CD4-positive, alpha-beta T cell treated with Interleukin-17A for 1 hour (primary cell): ENCODE measurements at regions not wholly inside any gene's neighbourhood (a gene's known extent, or its start where the extent isn't known, plus 50 kb on each side); places are given as distances from the start of the nearest gene placed in this dataset.

Experiments used
- DNase-seq: peaks from one replicate; pipeline ENCODE4 v3.0.0-alpha.2; 2020

GRCh38 chr9:80020530-80020929 is 448.8 kb downstream of the TLE4 start:
- no peak for DNase-seq

- DNase-seq, result no peak
These were observed 448.3 kb downstream of the TLE4 start for GRCh38 chr9:80020056-80020455.

DNA sequence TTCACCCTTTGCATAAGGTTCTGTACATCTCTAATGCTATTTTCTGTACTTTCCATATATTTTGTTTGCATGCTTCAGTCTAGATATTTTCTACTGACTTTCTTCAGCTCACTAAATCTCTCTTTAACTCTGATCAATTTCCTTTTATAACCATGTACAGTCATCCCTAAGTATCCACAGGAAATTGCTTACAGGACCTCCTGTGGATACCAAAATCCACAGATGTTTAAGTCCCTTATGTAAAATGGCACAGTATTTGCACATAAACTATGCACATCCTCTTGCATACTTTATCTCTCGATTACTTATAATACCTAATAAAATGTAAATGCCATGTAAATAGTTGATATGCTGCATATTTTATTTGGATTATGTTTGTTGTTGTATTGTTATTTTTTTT is 442.1 kb downstream of the TLE4 start:
- no peak for DNase-seq

- no peak for DNase-seq
These were observed 441.0 kb downstream of the TLE4 start for GRCh38 chr9:80012557-80013330.

DNA sequence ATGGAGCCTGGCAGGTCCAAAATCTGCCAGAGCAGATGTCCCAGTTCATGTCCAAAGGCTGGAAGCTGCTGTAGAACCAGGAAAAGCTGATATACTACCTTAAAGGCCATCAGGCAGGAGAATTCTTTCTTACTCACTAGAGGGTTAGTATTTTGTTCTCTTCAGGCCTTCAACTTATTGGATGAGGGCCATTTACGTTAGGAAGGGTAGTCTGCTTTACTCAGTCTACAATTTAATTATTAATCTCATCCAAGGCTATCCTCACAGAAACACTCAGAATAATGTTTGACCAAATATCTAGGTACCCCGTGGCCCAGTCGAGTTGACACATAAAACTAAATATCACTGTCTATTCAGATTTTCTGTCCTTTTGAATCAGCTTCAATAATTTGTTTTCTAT is 437.4 kb downstream of the TLE4 start:
- no peak for DNase-seq

- DNase-seq, result no peak
These were observed 432.9 kb downstream of the TLE4 start for GRCh38 chr9:80004714-80005113.

- no peak for DNase-seq
These were observed 418.8 kb downstream of the TLE4 start for GRCh38 chr9:79990536-79990935.

- no peak for DNase-seq
These were observed 417.3 kb downstream of the TLE4 start for GRCh38 chr9:79989079-79989478.

DNA sequence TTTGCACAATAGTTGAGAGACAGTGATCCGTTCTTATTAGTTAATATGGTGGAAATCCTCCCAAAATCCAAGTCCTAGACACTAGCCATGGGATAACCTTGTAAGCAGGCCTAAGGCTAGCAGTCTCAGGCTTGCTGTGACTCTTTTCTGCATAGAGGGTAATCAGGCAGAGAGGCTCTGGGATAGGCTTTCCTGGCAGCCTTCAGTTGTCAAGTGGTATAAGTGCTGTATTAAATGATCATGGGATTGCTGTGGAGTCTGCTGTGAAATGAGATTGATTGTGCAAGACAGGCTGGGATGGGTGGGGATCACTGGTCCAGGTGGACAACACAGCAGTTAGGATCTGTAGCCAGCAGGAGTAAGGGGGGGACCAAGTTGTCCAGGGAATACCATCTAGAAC is 416.4 kb downstream of the TLE4 start:
- DNase-seq, result no peak

GRCh38 chr9:79986437-79986836 is 414.7 kb downstream of the TLE4 start:
- no peak for DNase-seq

DNA sequence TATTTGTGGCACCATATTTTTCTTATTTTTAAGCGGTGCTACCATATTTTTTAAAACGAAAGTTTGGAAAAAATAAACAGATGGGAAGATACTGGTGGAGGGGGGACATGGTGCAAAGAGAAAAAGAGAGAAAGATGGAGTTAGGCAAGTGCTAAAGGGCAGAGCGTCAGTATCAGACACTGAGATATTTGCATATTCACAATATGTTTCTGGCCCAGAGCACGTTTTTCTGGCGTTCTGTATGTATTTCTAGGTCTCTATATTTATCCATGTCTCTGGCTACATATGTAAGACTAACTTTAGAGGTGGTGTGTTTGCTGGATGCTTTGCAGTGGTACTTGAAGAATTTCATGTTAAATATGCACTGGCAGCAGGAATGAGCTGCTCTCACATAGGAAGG is 414.0 kb downstream of the TLE4 start:
- DNase-seq, result no peak

DNA sequence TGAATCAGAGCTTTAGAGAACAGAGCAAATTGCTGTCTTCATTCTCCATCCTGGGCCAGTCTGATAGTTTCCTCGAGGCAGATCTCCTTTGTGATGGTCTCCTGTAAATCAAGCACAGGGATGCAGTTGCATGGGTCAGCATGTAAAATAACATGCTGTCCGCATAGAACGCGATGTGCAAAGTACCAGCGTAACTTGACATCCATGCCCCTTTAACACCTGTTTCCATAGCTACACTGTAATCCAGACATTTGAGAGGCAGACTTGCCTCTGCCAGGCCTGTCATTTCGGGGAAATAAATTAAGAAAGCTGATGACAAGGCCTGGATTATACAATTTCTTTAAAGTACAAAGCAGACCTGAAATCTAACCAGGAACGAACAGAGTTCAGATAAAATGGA is 413.5 kb downstream of the TLE4 start:
- DNase-seq, result no peak

DNA sequence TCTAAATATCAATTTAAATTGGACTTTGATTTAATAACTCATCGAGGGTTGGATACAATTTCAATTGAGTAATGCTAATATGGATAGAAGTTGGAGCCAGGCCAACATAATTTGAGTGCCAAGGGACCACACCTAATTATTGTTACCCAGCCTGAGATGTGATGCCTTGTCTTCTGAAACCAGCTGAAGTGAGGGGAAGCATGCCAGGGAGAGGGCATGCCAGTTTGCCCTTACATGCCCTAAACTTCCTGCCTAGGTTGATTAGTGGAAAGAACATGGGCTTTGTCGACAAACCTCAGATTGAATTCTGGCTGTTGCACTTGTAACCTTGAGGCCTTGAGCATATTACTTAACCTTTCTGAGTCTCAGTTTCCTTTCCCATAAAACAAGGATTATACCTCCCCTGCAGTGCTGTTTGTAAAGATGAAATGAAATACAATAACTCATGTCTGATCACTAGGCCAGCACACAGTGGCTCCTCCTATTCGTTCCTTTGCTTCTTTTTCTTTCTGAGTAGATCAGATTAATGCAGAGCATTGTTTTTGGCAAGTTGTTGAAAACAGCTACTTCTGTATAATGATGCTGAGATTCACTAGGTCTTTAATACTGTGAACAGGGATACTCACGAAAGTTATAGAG is 412.8 kb downstream of the TLE4 start:
- DNase-seq, result no peak

DNA sequence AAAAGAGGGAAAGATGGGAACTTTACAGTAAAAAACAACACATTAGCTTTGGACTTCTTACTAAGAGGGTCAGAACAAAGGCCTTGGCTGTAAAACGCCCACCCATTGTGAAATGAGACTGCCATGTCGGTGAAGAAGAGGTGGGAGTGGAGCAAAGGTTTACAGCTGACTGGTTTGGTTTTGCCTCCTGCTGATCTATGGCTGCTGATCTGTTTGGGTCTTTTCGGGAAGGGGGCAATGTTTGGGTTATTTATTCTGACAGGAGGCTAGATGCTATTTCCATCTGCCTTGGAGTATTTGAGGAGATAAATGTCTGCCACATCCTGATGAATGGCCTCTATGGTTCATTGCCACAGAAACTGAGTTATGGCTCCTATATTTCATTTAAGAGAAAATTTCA is 408.7 kb downstream of the TLE4 start:
- no peak for DNase-seq

DNA sequence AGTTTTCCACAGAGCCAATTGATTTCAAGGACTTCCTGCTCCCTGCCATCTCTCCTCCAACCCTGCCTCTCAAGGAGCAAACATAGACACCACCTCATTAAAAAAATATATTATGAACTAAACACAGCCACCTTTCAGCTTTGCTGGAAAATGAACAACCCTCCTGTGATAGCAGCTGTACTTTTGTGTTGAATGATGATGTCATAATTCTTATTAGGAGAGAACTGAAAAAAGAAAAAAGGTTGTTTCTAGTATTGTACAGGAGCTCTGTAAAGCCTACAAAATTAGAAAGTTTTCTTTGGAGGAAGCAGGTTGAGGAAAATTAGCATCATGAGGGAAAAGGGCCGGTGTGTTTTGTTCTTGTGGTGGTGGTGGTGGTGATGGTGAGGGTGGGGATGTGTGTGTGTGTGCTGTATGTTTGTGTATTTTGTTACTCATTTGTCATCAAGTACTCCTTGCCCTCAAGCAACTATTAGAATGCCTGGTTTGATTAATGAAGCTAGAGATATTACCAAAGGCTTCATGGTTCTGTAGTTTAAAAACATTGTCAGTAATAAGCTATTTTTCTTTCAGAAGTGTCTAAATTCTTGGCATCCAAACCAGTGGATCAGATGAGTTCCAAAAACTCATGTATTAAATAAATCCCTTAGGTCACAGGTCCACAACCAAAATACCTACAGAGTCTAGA is 405.9 kb downstream of the TLE4 start:
- DNase-seq, result no peak

- DNase-seq, result no peak
These were observed 405.3 kb downstream of the TLE4 start for GRCh38 chr9:79977074-79977435.

DNA sequence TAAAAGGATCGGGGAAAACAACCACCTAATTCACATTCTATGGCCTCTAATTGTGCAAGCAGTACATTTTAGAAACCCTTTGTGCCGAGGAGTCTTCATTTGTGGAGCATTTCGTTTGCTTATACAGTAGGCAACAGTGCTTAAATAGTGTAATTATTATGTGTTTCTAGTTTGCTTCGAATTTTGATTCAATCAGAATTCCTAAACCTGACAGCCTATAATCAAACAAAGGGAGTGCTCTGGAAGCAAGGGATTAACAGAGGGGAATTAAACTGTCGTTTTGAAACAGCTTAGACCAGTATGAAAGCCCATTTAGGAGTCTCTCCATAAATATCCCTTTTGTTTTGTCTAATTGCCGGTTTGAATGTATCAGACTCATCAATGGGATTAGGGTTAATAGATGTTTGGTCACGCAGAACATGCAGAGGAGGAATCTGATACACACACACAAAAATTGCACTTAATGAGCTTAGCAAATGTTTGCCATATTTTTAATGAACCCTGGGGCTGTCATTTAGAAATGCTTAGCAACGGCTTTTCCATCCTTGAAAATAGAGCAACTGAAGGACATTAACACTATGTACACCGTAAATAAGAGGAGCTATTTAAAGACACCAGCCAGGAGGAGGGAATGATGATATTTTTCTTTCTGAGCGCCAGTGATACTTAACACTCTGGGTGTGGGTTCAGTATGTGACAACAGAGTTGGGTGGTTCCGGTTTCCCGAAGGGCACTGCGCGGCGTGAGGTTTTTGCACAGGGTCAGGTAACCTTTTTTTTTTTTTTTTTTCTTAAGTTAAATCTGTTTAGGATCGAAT is 404.7 kb downstream of the TLE4 start:
- DNase-seq, result no peak

DNA sequence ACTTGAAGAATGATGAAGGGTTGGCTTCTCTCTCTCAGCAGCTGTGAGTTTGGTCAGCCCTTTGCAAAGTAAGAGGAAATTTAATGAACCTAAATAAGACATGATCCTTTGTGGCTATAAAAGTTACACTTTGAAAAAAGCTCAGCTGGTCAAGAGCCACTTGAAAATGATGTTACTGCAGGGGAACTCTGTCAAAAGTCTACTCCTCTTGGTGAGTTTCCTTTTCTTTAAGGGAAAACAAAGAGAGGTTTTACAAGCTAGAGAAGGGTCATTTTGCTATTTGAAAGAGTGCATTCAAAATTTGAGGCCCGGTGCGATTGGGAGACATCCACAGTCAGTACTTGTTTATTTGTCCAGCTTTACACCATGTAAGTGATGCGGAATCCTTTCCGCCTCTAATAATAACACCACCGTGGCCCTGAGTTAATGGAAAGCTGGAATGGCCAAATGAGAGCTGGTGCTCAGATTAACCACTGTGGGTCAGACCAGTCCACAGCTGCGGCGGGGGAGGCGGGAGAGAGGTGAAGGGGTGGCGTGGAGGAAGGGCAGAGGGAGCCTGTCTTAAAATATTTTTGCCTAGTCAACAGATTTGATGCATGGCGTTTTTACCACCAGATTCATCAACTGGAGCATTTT is 404.0 kb downstream of the TLE4 start:
- DNase-seq, result no peak

DNA sequence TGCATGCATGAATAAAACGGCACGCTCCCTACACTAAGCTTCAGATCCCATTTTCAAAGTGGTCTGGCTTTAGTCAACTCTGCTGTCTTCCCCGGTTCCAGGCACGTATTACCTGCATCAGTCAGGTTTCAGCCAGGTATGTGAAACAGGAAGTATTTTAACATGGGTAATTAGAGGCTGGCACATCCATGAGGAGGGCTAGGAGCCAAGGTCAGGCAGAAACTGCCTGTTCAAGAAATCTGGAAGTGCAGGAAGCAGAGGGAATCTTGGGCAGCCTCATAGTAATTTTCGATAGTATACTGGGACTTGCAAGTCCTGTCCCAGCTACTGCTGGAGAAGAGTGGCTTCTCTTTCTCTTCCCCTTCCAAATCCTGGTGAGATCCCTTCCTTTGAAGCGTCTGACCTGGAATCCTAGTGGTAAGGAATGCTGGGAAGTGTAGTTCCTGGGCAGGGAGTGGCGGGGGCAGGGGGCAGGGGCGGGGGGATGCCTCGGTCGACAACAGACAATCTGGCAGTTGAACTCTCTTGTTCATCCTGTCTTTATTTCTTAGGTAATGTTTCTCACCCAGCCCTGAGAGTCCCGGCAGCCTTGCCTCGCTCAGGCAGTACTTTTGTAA is 403.1 kb downstream of the TLE4 start:
- DNase-seq, result no peak

- DNase-seq, result no peak
These were observed 401.9 kb downstream of the TLE4 start for GRCh38 chr9:79973627-79974026.

GRCh38 chr9:79970146-79970425 is 398.3 kb downstream of the TLE4 start:
- no peak for DNase-seq

DNA sequence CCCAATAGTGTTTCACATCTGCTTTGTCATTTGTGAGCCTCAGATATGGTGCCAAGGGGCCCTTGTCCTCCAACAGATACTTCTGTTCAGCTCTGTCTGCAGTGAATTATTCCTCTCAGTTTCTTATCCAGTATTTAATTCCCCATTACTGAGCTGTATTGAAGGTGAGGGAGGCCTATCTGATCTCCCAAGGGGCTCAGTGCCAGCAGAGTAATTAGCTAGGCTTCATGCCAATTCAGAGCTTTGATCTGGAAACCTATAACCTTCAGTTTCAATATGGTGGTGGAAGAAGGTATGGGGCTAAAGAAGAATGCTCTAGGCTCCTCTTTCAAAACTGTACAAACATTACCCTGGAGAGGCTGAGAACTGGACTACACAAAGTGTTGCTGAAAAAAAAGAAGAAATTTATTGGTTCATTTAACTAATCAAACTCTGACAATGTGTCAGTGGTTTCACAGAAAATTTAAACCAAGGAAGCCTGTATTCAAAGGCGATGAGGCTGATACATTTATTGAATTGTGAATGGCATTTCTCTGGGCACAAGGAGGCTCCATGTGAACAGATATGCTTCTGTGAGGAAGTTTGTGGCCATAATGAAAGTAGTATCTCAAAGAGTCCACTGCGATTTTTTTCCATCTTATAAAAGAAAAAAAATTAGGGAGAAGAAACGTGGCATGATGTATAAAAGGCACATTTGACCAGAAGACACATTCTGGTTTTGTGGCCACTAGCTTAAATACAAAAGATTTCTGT is 397.8 kb downstream of the TLE4 start:
- no peak for DNase-seq
